ENCODE measurements at regions not wholly inside any gene's neighbourhood (a gene's known extent, or its start where the extent isn't known, plus 50 kb on each side); places are given as distances from the start of the nearest gene placed in this dataset.

GRCh38 chr5:1950096-1950707 lies 67.5 kb upstream of the IRX4 start:
- DNase-seq (no peak), ATAC-seq (ENCODE audit: insufficient read depth, low read depth) (no peak)
- Histone ChIP-seq H3K9ac (ENCODE audit: low read depth, low read length) (no peak overlapping the region), H3K4me2 (ENCODE audit: insufficient read depth, low read length) (no peak overlapping the region), H3K27me3 (ENCODE audit: insufficient read depth, low read length, poor library complexity) (peaks cover 3% of the 10 kb centered on the region), H3K4me1 (ENCODE audit: insufficient read depth, low read length) (no peaks in the 10 kb centered on the region), H2AFZ (ENCODE audit: low read depth, low read length) (no peak overlapping the region), H3K9me3 (ENCODE audit: insufficient read depth, low read length, severe bottlenecking) (no peaks in the 10 kb centered on the region), H4K20me1 (ENCODE audit: insufficient read depth, low read length) (0 out of 2 replicates have a peak, but pooled peaks cover 5% of the 10 kb centered on the region), H3K36me3 (ENCODE audit: insufficient read depth, low read length) (no peaks in the 10 kb centered on the region), H3K4me3 (ENCODE audit: low read depth in 1 of 2, low read length in 2 of 2) (no peak overlapping the region), H3K79me2 (ENCODE audit: insufficient read depth, low read length) (no peaks in the 10 kb centered on the region), H3K27ac (ENCODE audit: low read length) (no peak overlapping the region)
- TF ChIP-seq CTCF (IDR thresholded peaks at IDR 0.05; ENCODE audit: borderline replicate concordance, extremely low read depth, low read length, poor library complexity, severe bottlenecking) (no peak), EZH2 (IDR thresholded peaks at IDR 0.05; ENCODE audit: borderline replicate concordance, low read depth, low read length, severe bottlenecking) (no peak)

DNA sequence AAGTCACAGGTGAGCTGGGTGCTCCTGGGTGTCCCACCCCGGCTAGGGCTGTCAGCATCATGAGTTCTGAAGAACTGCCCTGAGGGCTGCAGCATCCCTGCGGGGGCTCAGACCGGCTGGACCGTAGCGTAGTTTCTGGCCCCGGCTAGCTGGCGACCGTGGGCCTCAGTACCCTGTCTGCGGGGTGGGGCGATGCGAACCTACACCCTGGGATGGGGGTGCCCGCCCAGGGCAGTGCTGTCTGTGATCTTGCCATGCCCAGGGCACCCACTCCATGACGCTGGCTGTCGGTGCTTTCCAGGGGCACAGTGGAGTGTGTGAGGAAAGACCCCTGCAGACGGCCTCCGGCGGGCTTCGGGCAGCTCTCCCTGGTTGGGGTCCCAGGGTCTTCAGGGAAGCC lies 66.5 kb upstream of the IRX4 start:
- H3K27ac ChIP-seq (ENCODE audit: low read length) = no peak overlapping the region
- H3K4me2 ChIP-seq (ENCODE audit: insufficient read depth, low read length) = no peak overlapping the region
- H3K79me2 ChIP-seq (ENCODE audit: insufficient read depth, low read length) = no peaks in the 10 kb centered on the region
- no peaks in the 10 kb centered on the region for H3K4me1 ChIP-seq (ENCODE audit: insufficient read depth, low read length)
- H2AFZ ChIP-seq (ENCODE audit: low read depth, low read length) = no peak overlapping the region
- no peaks in the 10 kb centered on the region for H3K36me3 ChIP-seq (ENCODE audit: insufficient read depth, low read length)
- H3K27me3 ChIP-seq (ENCODE audit: insufficient read depth, low read length, poor library complexity) = peaks cover 3% of the 10 kb centered on the region
- H3K9ac ChIP-seq (ENCODE audit: low read depth, low read length) = no peak overlapping the region
- ATAC-seq (ENCODE audit: insufficient read depth, low read depth) = no peak
- no peak for TF ChIP-seq CTCF (IDR thresholded peaks at IDR 0.05; ENCODE audit: borderline replicate concordance, extremely low read depth, low read length, poor library complexity, severe bottlenecking)
- TF ChIP-seq EZH2 (IDR thresholded peaks at IDR 0.05; ENCODE audit: borderline replicate concordance, low read depth, low read length, severe bottlenecking) = no peak
- H3K9me3 ChIP-seq (ENCODE audit: insufficient read depth, low read length, severe bottlenecking) = no peaks in the 10 kb centered on the region
- no peak for DNase-seq
- H3K4me3 ChIP-seq (ENCODE audit: low read depth in 1 of 2, low read length in 2 of 2) = no peak overlapping the region
- 0 out of 2 replicates have a peak, but pooled peaks cover 5% of the 10 kb centered on the region for H4K20me1 ChIP-seq (ENCODE audit: insufficient read depth, low read length)

GRCh38 chr5:1948663-1949191 lies 66.0 kb upstream of the IRX4 start:
- no peaks in the 10 kb centered on the region for H3K9me3 ChIP-seq (ENCODE audit: insufficient read depth, low read length, severe bottlenecking)
- DNase-seq (no peak), ATAC-seq (ENCODE audit: insufficient read depth, low read depth) (no peak)
- no peak overlapping the region for H2AFZ ChIP-seq (ENCODE audit: low read depth, low read length)
- no peak overlapping the region for H3K9ac ChIP-seq (ENCODE audit: low read depth, low read length)
- no peak overlapping the region for H3K27ac ChIP-seq (ENCODE audit: low read length)
- H3K4me1 ChIP-seq (ENCODE audit: insufficient read depth, low read length) = no peaks in the 10 kb centered on the region
- H3K79me2 ChIP-seq (ENCODE audit: insufficient read depth, low read length) = no peaks in the 10 kb centered on the region
- H4K20me1 ChIP-seq (ENCODE audit: insufficient read depth, low read length) = 0 out of 2 replicates have a peak, but pooled peaks cover 5% of the 10 kb centered on the region
- H3K4me3 ChIP-seq (ENCODE audit: low read depth in 1 of 2, low read length in 2 of 2) = no peak overlapping the region
- H3K4me2 ChIP-seq (ENCODE audit: insufficient read depth, low read length) = no peak overlapping the region
- peaks cover 3% of the 10 kb centered on the region for H3K27me3 ChIP-seq (ENCODE audit: insufficient read depth, low read length, poor library complexity)
- H3K36me3 ChIP-seq (ENCODE audit: insufficient read depth, low read length) = no peaks in the 10 kb centered on the region
- no peak for TF ChIP-seq CTCF (IDR thresholded peaks at IDR 0.05; ENCODE audit: borderline replicate concordance, extremely low read depth, low read length, poor library complexity, severe bottlenecking)

Measured in DND-41 (cell line).